ENCODE measurements at regions not wholly inside any gene's neighbourhood (a gene's known extent, or its start where the extent isn't known, plus 50 kb on each side); places are given as distances from the start of the nearest gene placed in this dataset.

DNA sequence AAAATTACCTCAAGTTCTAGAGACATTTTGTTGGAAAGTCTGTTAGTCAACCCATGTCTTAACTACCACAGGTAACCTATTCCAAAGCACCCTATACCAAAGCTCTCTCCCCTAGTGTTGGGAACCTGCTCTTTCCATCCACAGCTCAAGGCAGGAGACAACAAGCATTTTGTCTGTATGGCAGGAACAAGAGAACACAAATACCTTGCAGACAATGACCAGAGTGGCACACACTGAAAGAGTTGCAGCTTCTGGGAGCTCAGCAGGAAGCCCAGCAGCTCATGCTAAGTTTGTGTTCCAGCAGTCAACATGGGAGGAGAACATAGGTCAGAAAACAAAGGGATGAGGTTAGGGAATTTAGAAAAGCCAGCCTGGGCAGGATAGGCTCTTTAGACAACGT is 300.8 kb downstream of the HHIPL2 start (continued):
- TF ChIP-seq, protein P1, sequence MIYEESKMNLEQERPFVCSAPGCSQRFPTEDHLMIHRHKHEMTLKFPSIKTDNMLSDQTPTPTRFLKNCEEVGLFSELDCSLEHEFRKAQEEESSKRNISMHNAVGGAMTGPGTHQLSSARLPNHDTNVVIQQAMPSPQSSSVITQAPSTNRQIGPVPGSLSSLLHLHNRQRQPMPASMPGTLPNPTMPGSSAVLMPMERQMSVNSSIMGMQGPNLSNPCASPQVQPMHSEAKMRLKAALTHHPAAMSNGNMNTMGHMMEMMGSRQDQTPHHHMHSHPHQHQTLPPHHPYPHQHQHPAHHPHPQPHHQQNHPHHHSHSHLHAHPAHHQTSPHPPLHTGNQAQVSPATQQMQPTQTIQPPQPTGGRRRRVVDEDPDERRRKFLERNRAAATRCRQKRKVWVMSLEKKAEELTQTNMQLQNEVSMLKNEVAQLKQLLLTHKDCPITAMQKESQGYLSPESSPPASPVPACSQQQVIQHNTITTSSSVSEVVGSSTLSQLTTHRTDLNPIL (CRISPR knock-in tag; IDR thresholded peaks at IDR 0.05; ENCODE audit: low read depth) = no peak

DNA sequence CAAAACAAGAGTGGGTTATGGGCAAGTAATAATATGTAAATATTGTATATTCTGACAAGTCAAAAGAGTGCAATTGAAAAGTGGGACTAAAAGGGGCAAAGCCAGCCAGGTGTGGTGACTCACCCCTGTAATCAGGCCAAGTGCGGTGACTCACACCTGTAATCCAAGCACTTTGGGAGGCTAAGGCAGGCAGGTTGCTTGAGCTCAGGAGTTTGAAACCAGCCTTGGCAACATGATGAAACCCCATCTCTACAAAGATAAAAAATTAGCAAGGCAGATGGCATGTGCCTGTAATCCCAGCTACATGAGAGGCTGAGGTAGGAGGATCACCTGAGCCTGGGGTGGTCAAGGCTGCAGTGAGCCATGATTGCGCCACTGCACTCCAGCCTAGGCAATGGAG is 304.0 kb downstream of the HHIPL2 start:
- TF ChIP-seq ZFP30 (CRISPR knock-in tag; IDR thresholded peaks at IDR 0.05) (no peak), ZNF8 (CRISPR knock-in tag; IDR thresholded peaks at IDR 0.05) (no peak), GLIS3 (CRISPR knock-in tag; IDR thresholded peaks at IDR 0.05) (no peak), BACH2 (CRISPR knock-in tag; IDR thresholded peaks at IDR 0.05; ENCODE audit: borderline replicate concordance) (no peak), ISL1 (CRISPR knock-in tag; IDR thresholded peaks at IDR 0.05) (no peak), ZFP3 (CRISPR knock-in tag; IDR thresholded peaks at IDR 0.05) (no peak), SNAI2 (CRISPR knock-in tag; IDR thresholded peaks at IDR 0.05) (no peak)
- no peak for ATAC-seq

DNA sequence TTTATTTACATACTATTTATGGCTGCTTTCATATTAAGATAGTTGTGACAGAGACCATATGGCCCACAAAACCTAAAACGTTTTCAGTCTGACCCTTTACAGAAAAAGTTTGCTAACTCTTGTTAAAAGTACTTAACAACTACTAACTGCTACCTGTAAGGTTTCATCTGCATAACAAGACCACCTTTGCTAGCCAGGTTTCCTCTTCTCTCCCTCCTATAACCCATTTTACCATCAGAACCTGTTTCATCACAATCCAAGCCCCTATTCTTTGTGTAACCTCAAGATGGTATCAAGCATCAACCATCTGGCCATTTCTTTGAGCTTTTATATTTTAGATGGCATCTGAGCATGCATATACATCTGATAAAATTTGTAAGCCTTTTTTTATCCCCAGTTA is 305.4 kb downstream of the HHIPL2 start:
- ATAC-seq = no peak
- TF ChIP-seq, protein P2, sequence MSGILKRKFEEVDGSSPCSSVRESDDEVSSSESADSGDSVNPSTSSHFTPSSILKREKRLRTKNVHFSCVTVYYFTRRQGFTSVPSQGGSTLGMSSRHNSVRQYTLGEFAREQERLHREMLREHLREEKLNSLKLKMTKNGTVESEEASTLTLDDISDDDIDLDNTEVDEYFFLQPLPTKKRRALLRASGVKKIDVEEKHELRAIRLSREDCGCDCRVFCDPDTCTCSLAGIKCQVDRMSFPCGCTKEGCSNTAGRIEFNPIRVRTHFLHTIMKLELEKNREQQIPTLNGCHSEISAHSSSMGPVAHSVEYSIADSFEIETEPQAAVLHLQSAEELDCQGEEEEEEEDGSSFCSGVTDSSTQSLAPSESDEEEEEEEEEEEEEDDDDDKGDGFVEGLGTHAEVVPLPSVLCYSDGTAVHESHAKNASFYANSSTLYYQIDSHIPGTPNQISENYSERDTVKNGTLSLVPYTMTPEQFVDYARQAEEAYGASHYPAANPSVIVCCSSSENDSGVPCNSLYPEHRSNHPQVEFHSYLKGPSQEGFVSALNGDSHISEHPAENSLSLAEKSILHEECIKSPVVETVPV (CRISPR knock-in tag; IDR thresholded peaks at IDR 0.05) = no peak
- TF ChIP-seq, protein P1 (CRISPR knock-in tag; IDR thresholded peaks at IDR 0.05; ENCODE audit: low read depth) = no peak
- no peak for TF ChIP-seq ZNF8 (CRISPR knock-in tag; IDR thresholded peaks at IDR 0.05)
- TF ChIP-seq ESRRG (CRISPR knock-in tag; IDR thresholded peaks at IDR 0.05) = no peak
- no peak for TF ChIP-seq ZC3H10 (CRISPR knock-in tag; IDR thresholded peaks at IDR 0.05)
- no peak for TF ChIP-seq ZNF70 (CRISPR knock-in tag; IDR thresholded peaks at IDR 0.05)
- TF ChIP-seq PPARA (CRISPR knock-in tag; IDR thresholded peaks at IDR 0.05; ENCODE audit: borderline replicate concordance) = no peak
- no peak for TF ChIP-seq BACH2 (CRISPR knock-in tag; IDR thresholded peaks at IDR 0.05; ENCODE audit: borderline replicate concordance)
- no peak for TF ChIP-seq SNAI2 (CRISPR knock-in tag; IDR thresholded peaks at IDR 0.05)
- TF ChIP-seq ZFP30 (CRISPR knock-in tag; IDR thresholded peaks at IDR 0.05) = no peak
- TF ChIP-seq, protein P3, sequence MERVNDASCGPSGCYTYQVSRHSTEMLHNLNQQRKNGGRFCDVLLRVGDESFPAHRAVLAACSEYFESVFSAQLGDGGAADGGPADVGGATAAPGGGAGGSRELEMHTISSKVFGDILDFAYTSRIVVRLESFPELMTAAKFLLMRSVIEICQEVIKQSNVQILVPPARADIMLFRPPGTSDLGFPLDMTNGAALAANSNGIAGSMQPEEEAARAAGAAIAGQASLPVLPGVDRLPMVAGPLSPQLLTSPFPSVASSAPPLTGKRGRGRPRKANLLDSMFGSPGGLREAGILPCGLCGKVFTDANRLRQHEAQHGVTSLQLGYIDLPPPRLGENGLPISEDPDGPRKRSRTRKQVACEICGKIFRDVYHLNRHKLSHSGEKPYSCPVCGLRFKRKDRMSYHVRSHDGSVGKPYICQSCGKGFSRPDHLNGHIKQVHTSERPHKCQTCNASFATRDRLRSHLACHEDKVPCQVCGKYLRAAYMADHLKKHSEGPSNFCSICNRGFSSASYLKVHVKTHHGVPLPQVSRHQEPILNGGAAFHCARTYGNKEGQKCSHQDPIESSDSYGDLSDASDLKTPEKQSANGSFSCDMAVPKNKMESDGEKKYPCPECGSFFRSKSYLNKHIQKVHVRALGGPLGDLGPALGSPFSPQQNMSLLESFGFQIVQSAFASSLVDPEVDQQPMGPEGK (CRISPR knock-in tag; IDR thresholded peaks at IDR 0.05; ENCODE audit: borderline replicate concordance) = no peak
- TF ChIP-seq, protein P4, sequence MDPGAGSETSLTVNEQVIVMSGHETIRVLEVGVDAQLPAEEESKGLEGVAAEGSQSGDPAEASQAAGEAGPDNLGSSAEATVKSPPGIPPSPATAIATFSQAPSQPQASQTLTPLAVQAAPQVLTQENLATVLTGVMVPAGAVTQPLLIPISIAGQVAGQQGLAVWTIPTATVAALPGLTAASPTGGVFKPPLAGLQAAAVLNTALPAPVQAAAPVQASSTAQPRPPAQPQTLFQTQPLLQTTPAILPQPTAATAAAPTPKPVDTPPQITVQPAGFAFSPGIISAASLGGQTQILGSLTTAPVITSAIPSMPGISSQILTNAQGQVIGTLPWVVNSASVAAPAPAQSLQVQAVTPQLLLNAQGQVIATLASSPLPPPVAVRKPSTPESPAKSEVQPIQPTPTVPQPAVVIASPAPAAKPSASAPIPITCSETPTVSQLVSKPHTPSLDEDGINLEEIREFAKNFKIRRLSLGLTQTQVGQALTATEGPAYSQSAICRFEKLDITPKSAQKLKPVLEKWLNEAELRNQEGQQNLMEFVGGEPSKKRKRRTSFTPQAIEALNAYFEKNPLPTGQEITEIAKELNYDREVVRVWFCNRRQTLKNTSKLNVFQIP (CRISPR knock-in tag; IDR thresholded peaks at IDR 0.05; ENCODE audit: borderline replicate concordance, low read depth) = no peak

DNA sequence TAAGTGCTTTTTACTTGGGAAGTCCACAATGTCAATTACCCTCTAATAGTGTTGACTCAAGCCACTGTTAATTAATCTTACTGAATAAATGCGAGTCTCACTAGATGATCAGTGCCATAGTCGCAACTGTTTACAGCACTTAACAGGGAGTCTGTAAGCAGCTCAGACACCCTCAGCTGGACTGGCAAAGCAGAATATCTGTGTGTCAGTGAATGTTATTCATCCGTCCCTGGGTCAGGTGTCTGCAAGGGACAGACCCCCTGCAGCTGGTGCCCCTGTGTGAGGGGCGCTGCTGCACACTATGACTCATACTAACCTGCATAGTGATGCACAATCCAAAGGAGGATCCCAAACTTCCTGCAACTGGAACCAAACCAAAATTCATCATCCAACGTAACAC is 306.5 kb downstream of the HHIPL2 start:
- TF ChIP-seq CSDC2 (CRISPR knock-in tag; IDR thresholded peaks at IDR 0.05) = no peak
- no peak for TF ChIP-seq ZNF8 (CRISPR knock-in tag; IDR thresholded peaks at IDR 0.05)
- no peak for ATAC-seq

DNA sequence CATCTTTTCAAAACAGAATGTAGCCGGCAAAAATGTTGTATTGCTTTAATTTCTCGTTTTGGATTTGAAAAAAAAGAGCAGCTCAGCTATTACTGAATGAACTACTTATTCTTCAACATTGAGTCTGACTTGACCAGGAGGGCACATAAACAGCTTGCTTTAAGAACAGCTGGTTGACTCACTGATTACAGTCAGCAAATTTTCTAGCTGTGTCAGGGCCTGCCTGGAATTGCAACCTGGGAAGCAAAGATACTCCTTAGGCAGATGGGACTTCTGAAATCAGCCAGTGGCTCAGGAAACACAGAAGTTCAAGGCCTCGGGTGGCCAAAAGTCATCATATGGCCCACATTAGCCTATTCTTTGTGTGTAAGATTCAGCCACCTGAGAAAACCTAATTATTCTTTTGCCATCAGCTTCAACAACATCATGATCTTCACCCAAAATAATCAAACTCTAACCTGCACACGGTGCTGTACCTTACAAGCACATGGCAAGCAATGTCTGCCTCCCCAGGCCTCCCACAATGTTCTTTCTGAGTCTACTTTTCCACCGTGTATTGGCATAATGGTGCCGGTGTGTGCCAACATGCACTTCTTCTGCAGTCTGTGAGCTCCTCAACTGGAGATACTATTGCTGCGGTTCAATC is 307.2 kb downstream of the HHIPL2 start:
- TF ChIP-seq GLIS3 (CRISPR knock-in tag; IDR thresholded peaks at IDR 0.05) (no peak), TOX (CRISPR knock-in tag; IDR thresholded peaks at IDR 0.05; ENCODE audit: borderline replicate concordance) (no peak), ESRRG (CRISPR knock-in tag; IDR thresholded peaks at IDR 0.05) (no peak), CSDC2 (CRISPR knock-in tag; IDR thresholded peaks at IDR 0.05) (no peak), TCF4 (CRISPR knock-in tag; IDR thresholded peaks at IDR 0.05; ENCODE audit: borderline replicate concordance) (no peak), OSR1 (CRISPR knock-in tag; IDR thresholded peaks at IDR 0.05) (no peak), ZNF70 (CRISPR knock-in tag; IDR thresholded peaks at IDR 0.05) (no peak), ISL1 (CRISPR knock-in tag; IDR thresholded peaks at IDR 0.05) (no peak), ARNTL (CRISPR knock-in tag; IDR thresholded peaks at IDR 0.05; ENCODE audit: borderline replicate concordance, low read depth) (no peak), ZNF8 (CRISPR knock-in tag; IDR thresholded peaks at IDR 0.05) (no peak)
- TF ChIP-seq, protein P5, sequence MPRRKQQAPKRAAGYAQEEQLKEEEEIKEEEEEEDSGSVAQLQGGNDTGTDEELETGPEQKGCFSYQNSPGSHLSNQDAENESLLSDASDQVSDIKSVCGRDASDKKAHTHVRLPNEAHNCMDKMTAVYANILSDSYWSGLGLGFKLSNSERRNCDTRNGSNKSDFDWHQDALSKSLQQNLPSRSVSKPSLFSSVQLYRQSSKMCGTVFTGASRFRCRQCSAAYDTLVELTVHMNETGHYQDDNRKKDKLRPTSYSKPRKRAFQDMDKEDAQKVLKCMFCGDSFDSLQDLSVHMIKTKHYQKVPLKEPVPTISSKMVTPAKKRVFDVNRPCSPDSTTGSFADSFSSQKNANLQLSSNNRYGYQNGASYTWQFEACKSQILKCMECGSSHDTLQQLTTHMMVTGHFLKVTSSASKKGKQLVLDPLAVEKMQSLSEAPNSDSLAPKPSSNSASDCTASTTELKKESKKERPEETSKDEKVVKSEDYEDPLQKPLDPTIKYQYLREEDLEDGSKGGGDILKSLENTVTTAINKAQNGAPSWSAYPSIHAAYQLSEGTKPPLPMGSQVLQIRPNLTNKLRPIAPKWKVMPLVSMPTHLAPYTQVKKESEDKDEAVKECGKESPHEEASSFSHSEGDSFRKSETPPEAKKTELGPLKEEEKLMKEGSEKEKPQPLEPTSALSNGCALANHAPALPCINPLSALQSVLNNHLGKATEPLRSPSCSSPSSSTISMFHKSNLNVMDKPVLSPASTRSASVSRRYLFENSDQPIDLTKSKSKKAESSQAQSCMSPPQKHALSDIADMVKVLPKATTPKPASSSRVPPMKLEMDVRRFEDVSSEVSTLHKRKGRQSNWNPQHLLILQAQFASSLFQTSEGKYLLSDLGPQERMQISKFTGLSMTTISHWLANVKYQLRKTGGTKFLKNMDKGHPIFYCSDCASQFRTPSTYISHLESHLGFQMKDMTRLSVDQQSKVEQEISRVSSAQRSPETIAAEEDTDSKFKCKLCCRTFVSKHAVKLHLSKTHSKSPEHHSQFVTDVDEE (CRISPR knock-in tag; IDR thresholded peaks at IDR 0.05) = no peak
- TF ChIP-seq, protein P4 (CRISPR knock-in tag; IDR thresholded peaks at IDR 0.05; ENCODE audit: borderline replicate concordance, low read depth) = no peak
- ATAC-seq = no peak

Data from SK-N-SH treated with all-trans-retinoic acid at 6 μM for 48 hours (cell line).